HG03460 (cell line): ENCODE measurements at regions not wholly inside any gene's neighbourhood (a gene's known extent, or its start where the extent isn't known, plus 50 kb on each side); places are given as distances from the start of the nearest gene placed in this dataset.
"Not testable (repeated sequence)": the region's sequence is repeated elsewhere in the genome, so short reads cannot be mapped to it uniquely, and the experiment has no call there.

Experiments
- ATAC-seq: cut with Tn5 transposase; IDR thresholded peaks from one replicate; pipeline ENCODE4 v1.9.1; 2021; ENCODE audit not compliant: unreplicated experiment

- ATAC-seq, result no peak
Observed at GRCh38 chr16:79379095-79379494, 221.4 kb downstream of the MAF start.

- not testable (repeated sequence) for ATAC-seq
Observed at GRCh38 chr16:79377082-79377481, 223.5 kb downstream of the MAF start.

- no peak for ATAC-seq
Observed at GRCh38 chr16:79375351-79375750, 225.2 kb downstream of the MAF start.

GRCh38 chr16:79372503-79373184 lies 227.9 kb downstream of the MAF start:
- ATAC-seq, result no peak

GRCh38 chr16:79370736-79371135 lies 229.8 kb downstream of the MAF start:
- ATAC-seq, result no peak

- no peak for ATAC-seq
Observed at GRCh38 chr16:79369796-79370195, 230.7 kb downstream of the MAF start.

- no peak for ATAC-seq
Observed at GRCh38 chr16:79367822-79368221, 232.7 kb downstream of the MAF start.

GRCh38 chr16:79366635-79367034 lies 233.9 kb downstream of the MAF start:
- no peak for ATAC-seq

- no peak for ATAC-seq
Observed at GRCh38 chr16:79365702-79366101, 234.8 kb downstream of the MAF start.

- ATAC-seq, result no peak
Observed at GRCh38 chr16:79363484-79363883, 237.1 kb downstream of the MAF start.

GRCh38 chr16:79363035-79363434 lies 237.5 kb downstream of the MAF start:
- ATAC-seq, result no peak

- ATAC-seq, result no peak
Observed at GRCh38 chr16:79362300-79362970, 238.1 kb downstream of the MAF start.

- ATAC-seq, result no peak
Observed at GRCh38 chr16:79361132-79361751, 239.3 kb downstream of the MAF start.

GRCh38 chr16:79360267-79360666 lies 240.3 kb downstream of the MAF start:
- ATAC-seq, result no peak

GRCh38 chr16:79359082-79359481 lies 241.5 kb downstream of the MAF start:
- no peak for ATAC-seq

- ATAC-seq, result no peak
Observed at GRCh38 chr16:79358188-79358587, 242.3 kb downstream of the MAF start.

GRCh38 chr16:79355600-79356358 lies 244.8 kb downstream of the MAF start:
- ATAC-seq, result no peak

GRCh38 chr16:79351927-79352326 lies 248.6 kb downstream of the MAF start:
- no peak for ATAC-seq

GRCh38 chr16:79349803-79350202 lies 250.7 kb downstream of the MAF start:
- no peak for ATAC-seq

- ATAC-seq, result no peak
Observed at GRCh38 chr16:79348521-79349306, 251.8 kb downstream of the MAF start.

GRCh38 chr16:79347277-79347676 lies 253.3 kb downstream of the MAF start:
- no peak for ATAC-seq
